HG03571 (cell line): ENCODE measurements at regions not wholly inside any gene's neighbourhood (a gene's known extent, or its start where the extent isn't known, plus 50 kb on each side); places are given as distances from the start of the nearest gene placed in this dataset.

ENCODE experiments used
- ATAC-seq: cut with Tn5 transposase; IDR thresholded peaks from one replicate; pipeline ENCODE4 v1.9.1; 2021; ENCODE audit not compliant: unreplicated experiment

DNA sequence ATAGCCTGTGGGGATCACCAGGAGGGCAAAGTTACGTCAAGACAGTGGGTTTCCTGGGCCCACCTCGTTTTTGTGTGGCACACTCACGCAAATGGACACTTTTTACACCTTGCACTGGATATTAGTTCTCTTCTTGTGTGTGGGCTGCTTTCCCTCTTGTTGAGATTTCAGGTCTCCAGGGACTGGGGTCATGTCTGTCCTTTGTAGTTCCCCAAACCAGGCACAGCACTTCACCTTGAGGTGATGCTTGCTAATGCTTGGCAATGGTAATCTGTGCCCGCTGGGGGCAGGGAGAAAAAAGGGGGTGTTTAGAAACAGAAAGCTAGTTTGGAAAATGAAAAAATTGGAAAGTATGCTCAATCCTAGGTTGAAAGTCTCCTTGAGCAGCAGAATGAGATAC is 195.3 kb downstream of the PTEN start:
- no peak for ATAC-seq

DNA sequence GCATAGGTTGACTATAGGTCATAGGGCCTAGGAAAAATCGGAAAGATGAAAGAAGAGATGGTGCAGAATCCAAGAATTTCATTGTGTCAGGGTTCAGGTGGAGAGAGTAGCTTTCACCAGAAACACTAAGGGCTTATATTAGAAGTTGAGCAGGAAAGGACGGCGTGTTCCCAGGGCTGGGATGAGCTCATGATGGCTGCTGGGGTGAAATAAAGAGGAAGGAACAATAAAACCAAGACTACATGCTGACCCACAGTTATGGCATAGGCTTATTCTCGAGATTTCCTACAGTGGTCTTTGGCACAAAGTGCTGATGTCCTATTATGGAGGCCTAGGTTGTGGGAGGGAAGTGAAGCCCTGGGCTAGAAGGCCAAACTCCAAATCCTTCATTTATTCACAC is 195.8 kb downstream of the PTEN start:
- ATAC-seq: no peak

DNA sequence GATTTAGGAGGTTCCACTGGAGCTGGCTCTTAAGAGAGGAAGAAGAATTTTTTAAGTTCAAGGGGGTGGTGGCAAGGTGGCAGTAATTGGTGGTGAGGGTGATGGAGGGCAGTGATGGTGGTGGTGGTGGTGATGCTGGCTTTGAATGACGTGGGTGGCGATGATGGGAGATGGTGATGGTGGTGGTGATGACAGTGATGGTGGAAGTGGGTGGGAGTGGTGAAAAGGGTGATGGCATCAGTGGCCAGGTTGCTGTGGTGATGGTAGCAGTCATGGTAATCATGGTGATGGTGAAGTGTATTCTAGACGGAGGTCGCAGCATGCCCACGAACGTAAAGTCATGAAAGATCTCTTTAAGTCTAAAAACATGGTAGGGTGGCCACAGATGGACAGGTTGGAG is 197.3 kb downstream of the PTEN start:
- ATAC-seq: no peak

DNA sequence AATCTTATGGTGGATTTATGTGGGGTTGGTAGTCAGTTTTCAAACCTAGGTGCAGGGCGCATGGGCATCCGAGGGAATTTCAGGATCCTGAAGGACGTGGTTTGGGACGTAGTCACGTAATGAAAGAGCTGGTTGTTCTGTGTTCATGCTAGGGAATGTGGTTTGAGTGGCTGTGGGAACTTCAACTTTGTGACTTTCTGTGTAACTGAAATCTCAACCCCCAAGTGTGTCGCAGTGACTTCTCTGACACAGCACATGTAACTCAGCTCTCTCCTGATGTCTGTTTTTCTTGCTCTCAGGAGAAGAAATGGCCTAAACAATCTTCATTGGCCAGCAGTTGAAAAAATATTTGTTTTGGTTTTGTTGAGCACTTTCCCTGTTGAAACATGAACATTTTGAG is 199.0 kb downstream of the PTEN start:
- ATAC-seq: no peak

DNA sequence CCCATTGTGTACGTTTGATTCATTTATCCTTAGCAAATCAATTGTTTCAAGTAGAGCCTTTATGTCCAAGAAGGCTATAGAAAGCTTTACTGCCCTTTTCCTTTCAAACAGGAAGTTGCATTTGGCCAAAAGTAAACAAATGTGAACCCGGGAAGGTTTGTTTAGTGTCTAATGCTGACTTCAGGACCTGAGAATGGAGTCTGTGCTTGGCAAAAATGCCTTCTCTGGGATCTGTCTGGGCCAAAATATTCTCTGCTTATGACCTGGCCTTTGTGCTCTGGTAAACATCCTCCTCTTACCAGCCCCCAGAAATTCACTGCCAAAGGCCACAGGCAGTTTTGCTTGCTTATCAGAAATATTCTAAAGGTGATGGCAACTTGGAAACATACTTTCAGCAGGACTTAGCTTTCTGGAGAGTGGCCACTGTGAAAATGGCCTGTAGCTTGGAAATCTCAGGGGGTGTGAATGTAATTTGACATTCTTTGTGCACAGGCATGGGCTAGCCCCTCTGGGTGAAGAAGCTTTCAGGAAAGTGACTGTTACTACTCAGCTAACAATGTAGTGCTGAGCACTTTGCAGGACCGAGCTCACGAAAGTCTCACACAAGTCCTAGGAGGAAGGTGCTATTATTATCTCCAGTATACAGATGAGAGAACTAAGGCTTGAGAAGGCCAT is 199.5 kb downstream of the PTEN start:
- no peak for ATAC-seq

DNA sequence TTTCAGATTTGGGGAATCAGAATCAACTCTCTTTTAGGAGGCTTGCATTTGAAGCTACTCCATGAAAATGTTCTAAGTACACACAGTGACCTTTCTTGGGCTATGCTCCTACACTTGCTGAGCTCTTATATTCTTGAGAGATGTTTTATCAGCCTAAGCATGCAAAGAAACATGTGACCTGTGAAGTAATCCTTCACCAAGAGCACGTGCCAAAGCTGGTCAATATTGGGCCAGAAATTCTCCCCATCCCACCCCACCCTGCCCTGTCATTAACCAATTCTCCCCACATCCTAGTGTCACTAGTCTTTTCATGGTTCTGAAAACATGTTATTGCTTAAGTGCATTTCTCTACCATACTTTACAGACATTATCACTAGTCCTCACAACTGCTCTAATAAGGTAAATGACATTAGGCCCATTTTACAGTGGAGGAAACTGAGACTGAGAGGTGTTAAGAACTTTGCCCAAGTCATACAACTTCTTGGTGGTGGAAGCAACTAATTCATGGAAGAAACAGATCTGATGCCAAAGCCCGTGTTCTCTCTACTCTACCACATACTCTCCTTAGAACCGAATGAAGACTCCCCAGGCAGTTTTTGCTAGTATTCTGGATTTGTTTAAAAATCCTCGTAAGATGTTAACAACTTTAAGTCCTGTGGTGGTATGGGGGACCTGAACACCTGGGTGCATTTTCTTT is 200.6 kb downstream of the PTEN start:
- ATAC-seq: no peak

DNA sequence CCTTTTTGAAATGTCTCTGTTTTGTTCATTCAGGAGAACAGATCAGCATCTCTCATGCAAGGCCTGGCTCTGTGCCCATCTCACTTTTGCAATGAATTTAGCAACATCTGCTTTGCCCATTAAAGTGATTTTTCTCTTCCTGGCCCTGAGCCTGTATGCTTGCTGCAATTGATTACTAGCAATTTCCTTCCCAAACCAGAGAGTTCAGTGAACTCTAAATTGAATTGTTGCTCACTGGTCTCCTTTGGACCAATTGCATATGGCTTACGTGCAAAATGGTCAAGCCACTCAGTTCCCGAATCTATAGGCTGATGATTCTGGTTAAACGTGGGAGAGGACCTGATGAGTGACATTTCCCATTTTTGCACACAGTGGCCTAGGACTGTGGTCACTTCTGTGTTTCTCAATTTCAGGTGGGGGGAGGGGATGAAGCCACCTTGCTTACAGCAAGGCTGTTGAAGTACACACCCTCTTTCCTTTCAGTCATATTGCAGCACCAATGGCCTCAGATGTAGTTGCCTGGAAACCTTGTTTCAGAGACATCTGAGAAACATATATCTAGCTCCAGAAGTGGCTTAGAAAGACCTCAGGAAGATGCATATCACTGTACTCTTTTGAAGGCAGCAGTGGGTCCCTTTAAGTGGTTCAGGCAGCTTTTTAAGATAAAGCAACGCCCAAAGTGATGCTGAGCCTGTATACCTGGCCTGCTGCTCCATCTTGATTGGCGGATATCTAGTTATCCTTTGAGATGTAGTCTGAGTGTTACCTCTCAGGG is 201.4 kb downstream of the PTEN start:
- peak; percentile 51 for ATAC-seq

DNA sequence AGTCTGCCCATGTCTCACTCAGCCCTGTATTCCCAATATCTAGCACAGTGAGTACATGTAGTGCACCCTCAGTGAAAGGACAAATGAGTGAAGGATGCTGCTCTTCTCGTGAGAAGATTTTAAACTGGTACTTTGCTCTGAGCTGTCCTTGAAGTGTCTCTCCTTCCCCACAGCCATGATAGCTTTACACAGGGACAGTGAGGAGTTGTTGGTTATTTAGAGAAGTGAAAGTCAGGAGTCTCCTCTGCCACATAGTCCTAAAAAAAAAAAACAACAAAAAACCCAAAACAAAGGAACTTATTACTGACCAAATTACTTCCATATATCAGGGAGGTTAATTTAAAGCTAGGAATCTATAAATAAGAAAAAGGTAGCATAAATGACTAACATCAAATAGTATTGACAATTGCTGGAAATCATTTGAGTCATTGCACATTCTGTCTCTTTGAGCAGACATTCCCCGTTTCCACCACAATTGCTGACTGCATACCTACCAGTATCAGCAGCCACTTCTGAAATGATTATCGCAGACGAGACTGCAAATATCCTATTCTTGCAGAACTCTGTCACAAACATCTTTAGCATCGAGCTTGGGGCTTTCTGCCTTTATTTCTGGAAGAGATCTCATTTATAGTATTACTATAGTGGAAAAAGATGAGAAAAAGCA is 202.1 kb downstream of the PTEN start:
- peak; percentile 6 for ATAC-seq

DNA sequence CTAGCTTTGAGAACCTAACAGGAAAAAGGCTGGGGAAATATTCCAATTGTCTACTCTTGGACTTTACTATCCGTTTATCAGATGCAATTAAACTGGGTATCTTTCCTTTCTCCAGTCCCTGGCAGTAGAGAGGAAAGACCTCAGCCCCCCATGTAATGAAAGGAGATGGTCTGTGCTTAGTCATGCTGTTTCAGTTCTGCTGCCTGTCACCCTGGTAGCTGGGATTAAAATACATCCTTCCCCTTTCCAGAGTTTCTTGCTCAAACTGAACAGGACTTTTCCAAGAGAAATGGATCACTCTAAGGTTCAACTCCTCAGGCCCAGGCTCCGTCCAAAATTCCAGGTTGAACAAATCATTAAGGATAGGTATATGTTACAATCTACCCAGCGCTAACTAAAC is 202.9 kb downstream of the PTEN start:
- ATAC-seq: no peak

DNA sequence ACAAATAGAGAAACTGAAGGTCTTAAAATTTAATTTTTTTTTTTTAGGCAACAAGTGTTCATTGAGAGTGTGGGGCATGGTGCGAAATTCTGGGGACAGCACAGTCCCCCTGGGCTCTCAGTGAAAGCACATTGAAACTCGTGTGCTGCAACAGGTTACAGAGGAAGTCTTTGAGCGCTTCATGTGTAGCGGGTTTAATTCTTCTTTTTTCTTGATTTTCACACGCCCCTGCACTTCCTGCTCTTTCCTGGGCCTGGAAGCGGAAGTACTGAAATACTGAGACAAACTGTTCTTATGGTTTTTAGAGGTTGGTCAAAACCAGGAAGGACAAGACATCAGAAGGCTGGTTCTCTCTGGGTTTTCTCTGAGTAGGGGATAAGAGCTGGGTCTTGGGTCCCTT is 203.5 kb downstream of the PTEN start:
- no peak for ATAC-seq

DNA sequence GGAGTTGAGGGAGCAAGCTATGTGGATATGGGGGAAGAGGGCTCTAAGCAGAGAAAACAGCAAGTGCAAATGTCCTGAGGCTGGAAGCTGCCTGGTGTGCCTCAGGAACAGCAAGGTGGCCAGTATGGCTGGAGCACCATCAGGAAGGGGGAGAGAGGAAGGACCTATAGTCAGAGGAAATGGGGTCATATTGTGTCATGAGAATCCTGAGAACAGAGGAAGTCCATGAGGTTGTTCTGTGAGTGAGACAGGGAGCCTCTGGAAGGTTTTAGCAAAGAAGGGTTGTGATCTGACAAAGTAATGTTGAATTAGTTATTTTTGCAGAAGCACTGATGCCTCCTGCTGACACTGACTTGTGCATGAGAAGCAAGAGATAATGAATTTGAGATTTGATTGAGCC is 204.3 kb downstream of the PTEN start:
- ATAC-seq: no peak

DNA sequence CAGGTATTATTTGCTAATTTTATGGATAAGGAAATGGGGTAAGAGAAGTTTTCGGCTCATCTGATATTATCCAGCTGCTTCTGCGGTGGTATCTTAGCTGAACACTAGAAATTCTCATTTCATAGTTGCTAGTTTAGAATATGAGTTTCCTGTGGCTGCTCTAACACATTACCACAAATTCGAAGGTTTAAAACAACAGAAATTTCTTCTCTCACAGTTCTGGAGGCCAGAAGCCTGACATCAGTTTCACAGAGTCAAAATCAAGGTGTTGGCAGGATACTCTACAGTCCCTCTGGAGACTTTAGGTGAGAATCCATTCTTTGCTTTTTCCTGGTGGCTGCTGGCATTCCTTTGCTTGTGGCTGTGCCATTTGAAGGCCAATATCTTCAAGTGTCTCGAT is 205.9 kb downstream of the PTEN start:
- no peak for ATAC-seq

DNA sequence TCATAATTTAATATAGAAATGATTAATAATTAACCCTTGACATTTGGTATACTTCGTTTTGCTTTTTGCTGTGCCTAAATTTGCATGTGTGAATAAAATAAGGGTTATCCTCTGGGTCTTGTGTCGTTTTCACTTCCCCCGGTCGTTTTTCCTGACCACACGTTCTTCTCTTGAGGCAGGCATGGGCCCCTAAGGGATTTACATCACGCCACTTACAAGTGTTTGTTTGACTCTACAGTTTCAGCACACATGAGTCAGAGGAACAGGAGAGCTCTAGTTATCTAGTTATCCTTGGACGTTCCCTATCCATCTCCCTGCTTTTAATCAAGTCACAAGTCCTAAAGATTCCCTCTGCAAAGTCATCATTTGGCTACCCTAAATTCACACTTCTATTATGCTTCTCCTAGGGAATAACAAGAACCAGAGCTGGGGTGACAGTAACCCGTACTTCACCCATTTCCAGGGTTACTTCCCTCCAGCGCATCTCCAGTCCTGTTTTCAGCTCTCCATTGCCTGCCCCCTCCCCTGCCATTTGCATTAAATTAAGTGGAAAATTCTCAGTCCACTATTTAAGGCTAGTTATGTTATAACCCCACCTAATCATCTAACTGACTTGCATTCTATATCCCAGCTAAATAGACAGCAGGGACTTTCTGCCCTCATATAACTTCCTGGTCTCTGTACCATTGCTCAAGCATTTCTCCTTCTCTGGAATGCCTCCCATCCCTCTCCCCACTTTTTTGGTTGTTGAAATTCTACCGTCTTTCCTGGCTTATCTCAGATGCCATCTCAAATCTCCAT is 206.9 kb downstream of the PTEN start:
- ATAC-seq: peak; percentile 44

DNA sequence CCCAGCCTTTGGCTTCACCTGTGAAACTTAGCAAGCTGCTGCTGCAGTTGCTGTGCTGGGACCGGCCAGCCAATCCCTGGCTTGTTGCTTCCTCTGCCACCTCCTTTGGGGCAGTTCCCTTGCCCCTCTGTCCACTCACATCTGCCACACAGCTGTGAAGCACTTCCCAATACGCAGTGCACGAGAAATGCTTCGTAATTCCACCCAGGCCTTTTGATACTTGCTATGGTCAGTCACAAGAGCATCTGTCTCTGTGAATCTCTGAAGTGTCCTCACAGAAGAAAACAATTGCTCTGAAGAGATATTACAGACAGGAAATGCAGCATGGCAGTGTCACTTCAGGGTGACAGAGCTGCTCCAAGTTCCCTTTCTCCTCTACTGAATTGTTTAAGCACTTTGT is 208.5 kb downstream of the PTEN start:
- no peak for ATAC-seq

DNA sequence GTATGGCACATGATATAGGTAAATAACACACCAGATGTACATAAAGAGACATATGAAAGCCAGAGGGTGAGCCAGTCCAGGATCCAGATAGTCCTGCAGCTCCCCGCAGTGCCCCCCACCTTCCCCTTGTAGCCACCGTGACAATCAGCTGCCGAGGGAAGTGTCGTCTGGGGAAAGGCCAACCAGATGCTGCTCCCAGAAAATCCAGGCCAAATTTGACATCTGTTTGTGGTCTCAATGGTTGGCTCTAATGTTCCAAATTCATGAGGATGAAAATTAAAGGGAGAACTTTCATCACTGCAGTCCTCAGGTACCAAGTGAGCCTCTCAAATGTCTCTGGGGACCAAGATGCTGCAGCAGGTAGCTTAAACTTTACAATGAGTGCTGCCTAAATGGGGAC is 210.3 kb downstream of the PTEN start:
- ATAC-seq: no peak

DNA sequence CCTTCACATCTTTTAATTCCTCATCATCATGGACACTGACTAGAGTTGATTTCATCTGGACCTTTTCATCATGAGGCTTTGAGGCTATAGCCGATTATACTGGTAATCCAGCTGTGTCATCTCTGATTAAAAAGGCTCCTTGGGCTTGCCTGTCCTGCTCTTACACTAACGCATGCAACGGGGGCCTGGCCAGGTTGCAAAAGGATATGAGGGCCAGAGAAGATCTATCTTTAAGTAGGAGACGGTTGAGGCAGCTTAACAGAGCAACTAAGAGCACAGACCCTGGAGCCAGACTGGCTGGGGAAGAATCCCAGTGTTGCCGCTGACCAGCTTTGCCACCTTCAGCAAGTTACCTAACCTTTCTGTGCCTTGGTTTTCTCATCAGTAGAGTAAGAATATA is 211.5 kb downstream of the PTEN start:
- no peak for ATAC-seq

DNA sequence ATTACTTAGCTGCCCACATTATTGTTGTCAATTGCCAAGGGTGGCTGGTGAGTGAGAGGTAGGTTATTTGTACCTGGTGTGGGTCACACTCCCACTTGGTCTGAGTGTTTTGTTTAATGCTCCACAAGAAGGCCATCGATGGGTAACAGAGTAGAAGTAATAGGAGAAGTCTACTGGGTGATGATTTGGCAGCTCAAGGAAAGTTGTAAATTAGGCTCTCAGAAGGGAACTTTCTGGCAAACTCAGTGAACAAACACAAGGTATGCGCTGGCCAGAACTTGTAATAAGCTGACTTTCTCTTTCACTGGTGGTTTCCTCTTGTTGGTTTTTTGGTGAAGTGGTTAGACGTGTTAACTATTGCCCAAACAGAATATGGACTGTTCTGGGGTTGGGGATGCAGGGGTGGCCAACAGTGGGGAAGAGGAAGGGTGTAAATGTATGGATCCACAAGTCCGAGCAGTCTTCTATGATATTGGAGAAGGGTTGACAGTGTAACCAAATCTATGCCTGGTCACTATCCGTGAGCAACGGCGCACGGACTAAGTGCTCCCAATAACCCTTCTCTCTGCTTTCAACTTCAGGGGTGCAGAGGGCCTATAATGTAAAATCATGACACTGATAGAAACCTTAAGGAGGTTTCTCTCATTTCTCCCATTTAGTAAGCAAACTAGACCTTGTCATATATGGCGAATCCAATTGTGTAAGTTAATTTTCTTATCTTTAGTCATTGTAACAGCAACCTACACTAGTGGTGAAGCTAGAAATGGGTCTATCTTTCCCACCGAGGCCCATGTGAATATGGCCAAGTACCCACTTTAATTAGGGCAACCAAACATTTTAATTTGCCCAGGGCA is 212.8 kb downstream of the PTEN start:
- ATAC-seq: peak; percentile 36

DNA sequence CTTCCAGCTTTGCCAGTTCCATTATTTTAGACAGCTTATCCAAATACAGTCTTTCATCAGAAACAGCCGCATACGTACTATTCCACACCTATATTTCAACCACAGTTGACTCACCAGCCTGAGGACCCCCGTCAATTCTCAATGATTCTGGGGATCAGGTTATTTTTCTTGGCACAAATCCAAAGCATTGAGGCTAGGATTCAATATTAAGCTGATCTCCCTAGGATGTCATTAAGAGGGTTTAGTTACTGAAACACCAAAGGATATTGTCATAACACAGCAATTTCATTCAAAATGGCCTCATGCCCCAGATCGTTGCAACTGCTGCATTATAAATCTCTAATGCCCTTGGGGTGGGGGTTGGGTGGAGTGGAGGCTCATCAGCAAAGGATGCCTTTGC is 214.6 kb downstream of the PTEN start:
- ATAC-seq: no peak

DNA sequence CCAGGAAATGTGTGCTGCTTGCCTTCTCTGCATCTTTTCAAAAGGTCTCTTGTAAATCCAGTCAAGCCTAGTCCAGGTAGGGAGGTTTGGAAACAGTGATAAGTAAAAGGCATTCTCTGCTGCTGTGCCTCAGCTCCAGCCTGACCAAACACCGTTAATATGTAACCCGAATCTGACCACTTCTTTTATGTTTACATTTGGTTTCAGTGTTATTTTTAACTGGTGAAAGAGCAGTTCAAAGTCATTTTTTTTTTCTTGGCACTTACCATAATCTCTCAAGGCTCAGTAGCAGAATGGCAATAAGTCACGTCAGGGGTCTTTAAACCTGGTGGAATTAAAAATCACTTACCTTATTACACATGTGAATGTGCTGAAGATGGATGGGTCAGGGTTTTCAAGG is 216.8 kb downstream of the PTEN start:
- peak; percentile 51 for ATAC-seq

DNA sequence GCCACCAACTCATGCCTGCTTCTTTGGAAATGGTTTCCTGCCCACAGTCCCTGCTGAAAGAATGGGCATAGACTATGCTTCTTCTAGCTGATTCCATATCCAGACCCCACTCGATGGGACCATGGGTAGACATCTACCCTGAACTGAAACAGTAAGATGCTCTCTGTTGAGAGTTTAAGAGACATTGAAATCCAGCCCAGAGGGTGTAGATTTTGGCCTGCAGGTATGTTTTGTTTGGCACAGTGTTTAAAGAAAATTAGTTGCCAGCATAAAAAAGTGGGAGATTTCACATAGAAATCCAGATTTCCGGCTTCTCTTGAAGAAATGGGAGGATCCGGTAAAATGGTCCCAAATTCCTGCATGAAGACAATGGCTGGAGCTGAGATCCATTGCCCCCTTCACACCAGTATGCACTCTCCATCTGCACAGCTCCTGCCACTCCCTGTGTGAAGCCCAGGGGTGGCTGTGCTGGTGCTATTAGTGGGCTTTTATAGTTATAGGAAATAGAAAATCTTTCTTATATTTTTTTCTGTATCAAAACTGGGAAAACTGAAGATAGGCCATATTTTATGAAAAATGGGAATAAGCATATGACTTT is 218.1 kb downstream of the PTEN start:
- ATAC-seq: no peak
